HG02759 (cell line): ENCODE measurements at regions not wholly inside any gene's neighbourhood (a gene's known extent, or its start where the extent isn't known, plus 50 kb on each side); places are given as distances from the start of the nearest gene placed in this dataset.

Experiments
- ATAC-seq: cut with Tn5 transposase; IDR thresholded peaks from one replicate; pipeline ENCODE4 v1.9.1; 2021; ENCODE audit warnings: mild to moderate bottlenecking, moderate library complexity; ENCODE audit not compliant: unreplicated experiment

- ATAC-seq = no peak
Observed at GRCh38 chr2:8165550-8165949, 516.3 kb upstream of the ID2 start.

GRCh38 chr2:8168022-8168717, 513.7 kb upstream of the ID2 start:
- ATAC-seq = no peak

GRCh38 chr2:8168876-8169424, 512.9 kb upstream of the ID2 start:
- ATAC-seq = no peak

GRCh38 chr2:8169443-8169842, 512.4 kb upstream of the ID2 start:
- no peak for ATAC-seq

GRCh38 chr2:8170552-8171327, 511.1 kb upstream of the ID2 start:
- ATAC-seq = no peak

- no peak for ATAC-seq
Observed at GRCh38 chr2:8171608-8172007, 510.2 kb upstream of the ID2 start.

- ATAC-seq = no peak
Observed at GRCh38 chr2:8172661-8173060, 509.2 kb upstream of the ID2 start.

- ATAC-seq = no peak
Observed at GRCh38 chr2:8174641-8175257, 507.1 kb upstream of the ID2 start.

GRCh38 chr2:8176887-8177286, 505.0 kb upstream of the ID2 start:
- no peak for ATAC-seq

- ATAC-seq = no peak
Observed at GRCh38 chr2:8177566-8177965, 504.3 kb upstream of the ID2 start.

- ATAC-seq = no peak
Observed at GRCh38 chr2:8178911-8179310, 502.9 kb upstream of the ID2 start.

GRCh38 chr2:8189316-8189715, 492.5 kb upstream of the ID2 start:
- ATAC-seq = no peak

GRCh38 chr2:8190279-8190678, 491.6 kb upstream of the ID2 start:
- ATAC-seq = no peak

GRCh38 chr2:8191427-8191826, 490.4 kb upstream of the ID2 start:
- ATAC-seq = no peak

- ATAC-seq = no peak
Observed at GRCh38 chr2:8193146-8193545, 488.7 kb upstream of the ID2 start.

- ATAC-seq = no peak
Observed at GRCh38 chr2:8193686-8194615, 487.9 kb upstream of the ID2 start.

GRCh38 chr2:8195784-8196183, 486.1 kb upstream of the ID2 start:
- ATAC-seq = no peak

- ATAC-seq = no peak
Observed at GRCh38 chr2:8196316-8196715, 485.5 kb upstream of the ID2 start.

- ATAC-seq = no peak
Observed at GRCh38 chr2:8197101-8197500, 484.8 kb upstream of the ID2 start.

- no peak for ATAC-seq
Observed at GRCh38 chr2:8197825-8198224, 484.0 kb upstream of the ID2 start.
